ENCODE measurements at regions not wholly inside any gene's neighbourhood (a gene's known extent, or its start where the extent isn't known, plus 50 kb on each side); places are given as distances from the start of the nearest gene placed in this dataset.

DNA sequence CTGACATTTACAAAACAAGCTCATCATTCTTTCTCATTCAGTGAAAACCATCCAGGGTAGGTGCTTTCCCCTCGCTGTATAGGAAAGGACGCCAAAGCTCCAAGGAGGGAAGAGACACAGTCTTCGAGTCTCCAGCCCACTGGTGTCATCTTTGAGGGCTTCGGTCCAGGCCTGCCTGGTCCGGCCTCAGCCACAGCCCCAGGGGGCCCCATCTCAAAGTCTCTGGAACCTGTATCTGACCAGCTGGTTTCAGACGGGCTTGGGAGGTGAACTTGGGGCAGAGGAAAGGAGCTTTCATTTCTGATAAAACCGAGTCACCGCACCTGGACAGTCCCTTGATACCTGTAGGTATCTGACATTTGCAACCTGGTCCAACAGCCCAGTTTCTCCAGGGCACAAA, 229.5 kb upstream of the RTL1 start:
- TF ChIP-seq SIN3A (IDR thresholded peaks at IDR 0.05; ENCODE audit: borderline replicate concordance, insufficient read depth, low read length) = no peak
- TF ChIP-seq TAF1 (IDR thresholded peaks at IDR 0.05; ENCODE audit: borderline replicate concordance, insufficient read depth, low read length) = no peak
- TF ChIP-seq POLR2AphosphoS5 (IDR thresholded peaks at IDR 0.05; ENCODE audit: low read depth, low read length) = no peak
- no peak for TF ChIP-seq FOXP2 (optimal IDR thresholded peaks at IDR 0.05; ENCODE audit: borderline replicate concordance, extremely low read depth, extremely low read length, insufficient read depth)
- TF ChIP-seq, protein P1, sequence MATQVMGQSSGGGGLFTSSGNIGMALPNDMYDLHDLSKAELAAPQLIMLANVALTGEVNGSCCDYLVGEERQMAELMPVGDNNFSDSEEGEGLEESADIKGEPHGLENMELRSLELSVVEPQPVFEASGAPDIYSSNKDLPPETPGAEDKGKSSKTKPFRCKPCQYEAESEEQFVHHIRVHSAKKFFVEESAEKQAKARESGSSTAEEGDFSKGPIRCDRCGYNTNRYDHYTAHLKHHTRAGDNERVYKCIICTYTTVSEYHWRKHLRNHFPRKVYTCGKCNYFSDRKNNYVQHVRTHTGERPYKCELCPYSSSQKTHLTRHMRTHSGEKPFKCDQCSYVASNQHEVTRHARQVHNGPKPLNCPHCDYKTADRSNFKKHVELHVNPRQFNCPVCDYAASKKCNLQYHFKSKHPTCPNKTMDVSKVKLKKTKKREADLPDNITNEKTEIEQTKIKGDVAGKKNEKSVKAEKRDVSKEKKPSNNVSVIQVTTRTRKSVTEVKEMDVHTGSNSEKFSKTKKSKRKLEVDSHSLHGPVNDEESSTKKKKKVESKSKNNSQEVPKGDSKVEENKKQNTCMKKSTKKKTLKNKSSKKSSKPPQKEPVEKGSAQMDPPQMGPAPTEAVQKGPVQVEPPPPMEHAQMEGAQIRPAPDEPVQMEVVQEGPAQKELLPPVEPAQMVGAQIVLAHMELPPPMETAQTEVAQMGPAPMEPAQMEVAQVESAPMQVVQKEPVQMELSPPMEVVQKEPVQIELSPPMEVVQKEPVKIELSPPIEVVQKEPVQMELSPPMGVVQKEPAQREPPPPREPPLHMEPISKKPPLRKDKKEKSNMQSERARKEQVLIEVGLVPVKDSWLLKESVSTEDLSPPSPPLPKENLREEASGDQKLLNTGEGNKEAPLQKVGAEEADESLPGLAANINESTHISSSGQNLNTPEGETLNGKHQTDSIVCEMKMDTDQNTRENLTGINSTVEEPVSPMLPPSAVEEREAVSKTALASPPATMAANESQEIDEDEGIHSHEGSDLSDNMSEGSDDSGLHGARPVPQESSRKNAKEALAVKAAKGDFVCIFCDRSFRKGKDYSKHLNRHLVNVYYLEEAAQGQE (IDR thresholded peaks at IDR 0.05; ENCODE audit: insufficient read depth in 1 of 2, low read depth in 2 of 2, low read length in 2 of 2) = no peak

- TF ChIP-seq TAF1 (IDR thresholded peaks at IDR 0.05; ENCODE audit: borderline replicate concordance, insufficient read depth, low read length) (no peak), SIN3A (IDR thresholded peaks at IDR 0.05; ENCODE audit: borderline replicate concordance, insufficient read depth, low read length) (no peak), POLR2AphosphoS5 (IDR thresholded peaks at IDR 0.05; ENCODE audit: low read depth, low read length) (no peak), FOXP2 (optimal IDR thresholded peaks at IDR 0.05; ENCODE audit: borderline replicate concordance, extremely low read depth, extremely low read length, insufficient read depth) (no peak)
- TF ChIP-seq, protein P1 (IDR thresholded peaks at IDR 0.05; ENCODE audit: insufficient read depth in 1 of 2, low read depth in 2 of 2, low read length in 2 of 2) = no peak
Observed at GRCh38 chr14:101134161-101134631, 230.7 kb upstream of the RTL1 start.

DNA sequence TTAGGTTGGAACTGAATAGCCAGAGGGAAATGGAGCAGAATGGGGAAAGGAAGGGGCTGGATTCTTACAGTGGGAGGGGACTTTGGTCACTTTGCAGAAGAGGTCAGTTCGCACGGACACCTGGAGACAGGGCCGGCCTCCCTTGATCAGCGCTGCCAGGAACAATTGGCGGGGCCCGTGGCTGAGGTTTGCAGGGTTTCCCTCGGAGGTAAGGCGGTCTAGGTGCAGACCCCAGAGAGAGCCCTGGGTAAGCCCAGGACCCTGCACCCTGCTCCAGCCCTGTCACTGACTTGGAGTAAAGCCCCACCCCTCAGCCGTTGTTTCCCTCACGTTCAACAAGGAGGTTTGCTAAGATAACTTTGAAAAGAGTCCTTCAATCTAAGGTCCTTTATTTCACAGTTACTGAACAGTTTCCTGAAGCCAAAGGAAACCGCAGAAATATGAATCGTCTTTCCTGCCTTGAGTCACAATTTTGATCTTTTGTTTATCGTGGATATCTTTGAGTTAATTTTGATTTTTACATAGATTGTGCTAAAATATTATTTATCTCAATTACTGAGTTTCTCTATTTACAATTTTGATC, 231.4 kb upstream of the RTL1 start:
- TF ChIP-seq POLR2AphosphoS5 (IDR thresholded peaks at IDR 0.05; ENCODE audit: low read depth, low read length) (no peak), TAF1 (IDR thresholded peaks at IDR 0.05; ENCODE audit: borderline replicate concordance, insufficient read depth, low read length) (no peak), SIN3A (IDR thresholded peaks at IDR 0.05; ENCODE audit: borderline replicate concordance, insufficient read depth, low read length) (no peak), FOXP2 (optimal IDR thresholded peaks at IDR 0.05; ENCODE audit: borderline replicate concordance, extremely low read depth, extremely low read length, insufficient read depth) (no peak)
- TF ChIP-seq, protein P1 (IDR thresholded peaks at IDR 0.05; ENCODE audit: insufficient read depth in 1 of 2, low read depth in 2 of 2, low read length in 2 of 2) = no peak

- no peak for TF ChIP-seq TAF1 (IDR thresholded peaks at IDR 0.05; ENCODE audit: borderline replicate concordance, insufficient read depth, low read length)
- TF ChIP-seq, protein P1 (IDR thresholded peaks at IDR 0.05; ENCODE audit: insufficient read depth in 1 of 2, low read depth in 2 of 2, low read length in 2 of 2) = no peak
- TF ChIP-seq SIN3A (IDR thresholded peaks at IDR 0.05; ENCODE audit: borderline replicate concordance, insufficient read depth, low read length) = no peak
- TF ChIP-seq FOXP2 (optimal IDR thresholded peaks at IDR 0.05; ENCODE audit: borderline replicate concordance, extremely low read depth, extremely low read length, insufficient read depth) = no peak
- TF ChIP-seq POLR2AphosphoS5 (IDR thresholded peaks at IDR 0.05; ENCODE audit: low read depth, low read length) = no peak
Observed at GRCh38 chr14:101135796-101136742, 232.5 kb upstream of the RTL1 start.

Measured in PFSK-1 (cell line).